VCaP (cell line): ENCODE measurements at regions not wholly inside any gene's neighbourhood (a gene's known extent, or its start where the extent isn't known, plus 50 kb on each side); places are given as distances from the start of the nearest gene placed in this dataset.

Source experiments
- H3K27ac ChIP-seq: fragments of 450-650 bp; 2 replicates; pipeline ENCODE4 v1.5.1; 2017
- CTCF ChIP-seq: fragments of 450-650 bp; conservative IDR thresholded peaks from 2 replicates; pipeline ENCODE4 v1.5.1; 2017; ENCODE audit warnings: mild to moderate bottlenecking, moderate library complexity

- TF ChIP-seq CTCF, result no peak
- no peak overlapping the region for H3K27ac ChIP-seq
These were observed 112.4 kb downstream of the ISL1 start for GRCh38 chr5:51495672-51496071.

GRCh38 chr5:51517838-51518237, 134.6 kb downstream of the ISL1 start:
- TF ChIP-seq CTCF, result no peak
- H3K27ac ChIP-seq, result no peak overlapping the region

- TF ChIP-seq CTCF, result no peak
These were observed 135.4 kb downstream of the ISL1 start for GRCh38 chr5:51518607-51519006.

GRCh38 chr5:51521583-51521982, 138.3 kb downstream of the ISL1 start:
- no peak for TF ChIP-seq CTCF
- H3K27ac ChIP-seq, result no peak overlapping the region

More at GRCh38 chr5:51518607-51519006, 135.4 kb downstream of the ISL1 start:
- no peak overlapping the region for H3K27ac ChIP-seq

- no peak overlapping the region for H3K27ac ChIP-seq
- TF ChIP-seq CTCF, result no peak
These were observed 156.0 kb downstream of the ISL1 start for GRCh38 chr5:51539232-51539631.

GRCh38 chr5:51544031-51544785, 161.0 kb downstream of the ISL1 start:
- no peak for TF ChIP-seq CTCF
- no peak overlapping the region for H3K27ac ChIP-seq

- no peak overlapping the region for H3K27ac ChIP-seq
- no peak for TF ChIP-seq CTCF
These were observed 173.6 kb downstream of the ISL1 start for GRCh38 chr5:51556833-51557232.
